ENCODE measurements at regions not wholly inside any gene's neighbourhood (a gene's known extent, or its start where the extent isn't known, plus 50 kb on each side); places are given as distances from the start of the nearest gene placed in this dataset.

GRCh38 chr2:30361751-30362394 lies 85.2 kb upstream of the LCLAT1 start:
- H3K9ac ChIP-seq (ENCODE audit: low read length): no peak overlapping the region
- H3K4me2 ChIP-seq (ENCODE audit: low read length): no peak overlapping the region
- TF ChIP-seq EZH2phosphoT487 (IDR thresholded peaks at IDR 0.05; ENCODE audit: low read depth): no peak
- no peak for TF ChIP-seq CTCF (IDR thresholded peaks at IDR 0.05; ENCODE audit: low read depth, low read length)
- H3K9me3 ChIP-seq (ENCODE audit: insufficient read depth, low read length): no peaks in the 10 kb centered on the region
- no peak overlapping the region for H3K4me3 ChIP-seq (ENCODE audit: low read length)
- no peak overlapping the region for H2AFZ ChIP-seq (ENCODE audit: low read depth, low read length)
- peaks cover 43% of the 10 kb centered on the region for H3K27me3 ChIP-seq (ENCODE audit: low read depth, low read length)
- H3K79me2 ChIP-seq (ENCODE audit: low read length): no peaks in the 10 kb centered on the region
- H3K27ac ChIP-seq (ENCODE audit: low read length): no peak overlapping the region
- no peaks in the 10 kb centered on the region for H4K20me1 ChIP-seq (ENCODE audit: insufficient read depth, low read length)
- no peaks in the 10 kb centered on the region for H3K36me3 ChIP-seq (replicated peaks; ENCODE audit: low read depth, low read length)
- no peaks in the 10 kb centered on the region for H3K4me1 ChIP-seq (ENCODE audit: low read length)

GRCh38 chr2:30362468-30363081 lies 84.5 kb upstream of the LCLAT1 start:
- H3K4me1 ChIP-seq (ENCODE audit: low read length): no peaks in the 10 kb centered on the region
- no peaks in the 10 kb centered on the region for H3K9me3 ChIP-seq (ENCODE audit: insufficient read depth, low read length)
- H3K36me3 ChIP-seq (replicated peaks; ENCODE audit: low read depth, low read length): no peaks in the 10 kb centered on the region
- TF ChIP-seq CTCF (IDR thresholded peaks at IDR 0.05; ENCODE audit: low read depth, low read length): no peak
- TF ChIP-seq EZH2phosphoT487 (IDR thresholded peaks at IDR 0.05; ENCODE audit: low read depth): no peak
- no peak overlapping the region for H3K4me2 ChIP-seq (ENCODE audit: low read length)
- no peak overlapping the region for H2AFZ ChIP-seq (ENCODE audit: low read depth, low read length)
- no peak overlapping the region for H3K4me3 ChIP-seq (ENCODE audit: low read length)
- H3K27ac ChIP-seq (ENCODE audit: low read length): no peak overlapping the region
- H4K20me1 ChIP-seq (ENCODE audit: insufficient read depth, low read length): no peaks in the 10 kb centered on the region
- H3K9ac ChIP-seq (ENCODE audit: low read length): no peak overlapping the region
- no peaks in the 10 kb centered on the region for H3K79me2 ChIP-seq (ENCODE audit: low read length)
- peaks cover 46% of the 10 kb centered on the region for H3K27me3 ChIP-seq (ENCODE audit: low read depth, low read length)

- Histone ChIP-seq H3K9ac (ENCODE audit: low read length) (no peak overlapping the region), H3K27ac (ENCODE audit: low read length) (no peak overlapping the region), H3K9me3 (ENCODE audit: insufficient read depth, low read length) (no peaks in the 10 kb centered on the region), H2AFZ (ENCODE audit: low read depth, low read length) (no peak overlapping the region), H3K4me2 (ENCODE audit: low read length) (no peak overlapping the region), H3K4me1 (ENCODE audit: low read length) (no peaks in the 10 kb centered on the region), H3K36me3 (replicated peaks; ENCODE audit: low read depth, low read length) (no peaks in the 10 kb centered on the region), H3K27me3 (ENCODE audit: low read depth, low read length) (peaks cover 47% of the 10 kb centered on the region), H3K79me2 (ENCODE audit: low read length) (no peaks in the 10 kb centered on the region), H3K4me3 (ENCODE audit: low read length) (no peak overlapping the region), H4K20me1 (ENCODE audit: insufficient read depth, low read length) (no peaks in the 10 kb centered on the region)
- TF ChIP-seq EZH2phosphoT487 (IDR thresholded peaks at IDR 0.05; ENCODE audit: low read depth): no peak
- no peak for TF ChIP-seq CTCF (IDR thresholded peaks at IDR 0.05; ENCODE audit: low read depth, low read length)
Measured at GRCh38 chr2:30363406-30363805, 83.6 kb upstream of the LCLAT1 start.

GRCh38 chr2:30365201-30365600 lies 81.8 kb upstream of the LCLAT1 start:
- Histone ChIP-seq H3K27me3 (ENCODE audit: low read depth, low read length) (peaks cover 38% of the 10 kb centered on the region), H3K9ac (ENCODE audit: low read length) (no peak overlapping the region), H3K79me2 (ENCODE audit: low read length) (no peaks in the 10 kb centered on the region), H3K4me1 (ENCODE audit: low read length) (no peaks in the 10 kb centered on the region), H3K4me3 (ENCODE audit: low read length) (no peak overlapping the region), H3K4me2 (ENCODE audit: low read length) (no peak overlapping the region), H3K9me3 (ENCODE audit: insufficient read depth, low read length) (no peaks in the 10 kb centered on the region), H4K20me1 (ENCODE audit: insufficient read depth, low read length) (no peaks in the 10 kb centered on the region), H3K27ac (ENCODE audit: low read length) (no peak overlapping the region), H3K36me3 (replicated peaks; ENCODE audit: low read depth, low read length) (no peaks in the 10 kb centered on the region), H2AFZ (ENCODE audit: low read depth, low read length) (no peak overlapping the region)
- TF ChIP-seq CTCF (IDR thresholded peaks at IDR 0.05; ENCODE audit: low read depth, low read length) (no peak), EZH2phosphoT487 (IDR thresholded peaks at IDR 0.05; ENCODE audit: low read depth) (no peak)
